Suppressor macrophage treated with lipopolysaccharide for 4 hours (primary cell): ENCODE measurements at regions not wholly inside any gene's neighbourhood (a gene's known extent, or its start where the extent isn't known, plus 50 kb on each side); places are given as distances from the start of the nearest gene placed in this dataset.
"Not testable (repeated sequence)": the region's sequence is repeated elsewhere in the genome, so short reads cannot be mapped to it uniquely, and the experiment has no call there.

Source experiments
- DNase-seq: peaks from one replicate; pipeline ENCODE4 v3.0.0-alpha.2; 2020

GRCh38 chr6:170146640-170147039, 144.2 kb downstream of the DLL1 start:
- DNase-seq = no peak

GRCh38 chr6:170146131-170146530, 144.7 kb downstream of the DLL1 start:
- DNase-seq = not testable (repeated sequence)

- not testable (repeated sequence) for DNase-seq
These were observed 145.2 kb downstream of the DLL1 start for GRCh38 chr6:170145716-170146115.

- no peak for DNase-seq
These were observed 145.6 kb downstream of the DLL1 start for GRCh38 chr6:170145272-170145592.

GRCh38 chr6:170144571-170145271, 146.2 kb downstream of the DLL1 start:
- DNase-seq = peak; percentile 48

GRCh38 chr6:170143401-170144150, 147.3 kb downstream of the DLL1 start:
- DNase-seq = peak; percentile 25

- DNase-seq = no peak
These were observed 148.3 kb downstream of the DLL1 start for GRCh38 chr6:170142559-170142958.

- not testable (repeated sequence) for DNase-seq
These were observed 149.8 kb downstream of the DLL1 start for GRCh38 chr6:170141061-170141460.

- no peak for DNase-seq
These were observed 150.7 kb downstream of the DLL1 start for GRCh38 chr6:170140129-170140528.

GRCh38 chr6:170139531-170139930, 151.3 kb downstream of the DLL1 start:
- no peak for DNase-seq

- not testable (repeated sequence) for DNase-seq
These were observed 151.8 kb downstream of the DLL1 start for GRCh38 chr6:170139046-170139445.

GRCh38 chr6:170137911-170138910, 152.7 kb downstream of the DLL1 start:
- no peak for DNase-seq

GRCh38 chr6:170137176-170137891, 153.5 kb downstream of the DLL1 start:
- no peak for DNase-seq

GRCh38 chr6:170136541-170137175, 154.2 kb downstream of the DLL1 start:
- DNase-seq = no peak

- no peak for DNase-seq
These were observed 154.9 kb downstream of the DLL1 start for GRCh38 chr6:170135821-170136471.

- no peak for DNase-seq
These were observed 155.4 kb downstream of the DLL1 start for GRCh38 chr6:170135461-170135820.

- DNase-seq = no peak
These were observed 156.1 kb downstream of the DLL1 start for GRCh38 chr6:170134471-170135440.

- no peak for DNase-seq
These were observed 156.8 kb downstream of the DLL1 start for GRCh38 chr6:170134031-170134470.

- DNase-seq = no peak
These were observed 158.3 kb downstream of the DLL1 start for GRCh38 chr6:170132561-170132991.

GRCh38 chr6:170132011-170132521, 158.8 kb downstream of the DLL1 start:
- DNase-seq = no peak
